ENCODE measurements at regions not wholly inside any gene's neighbourhood (a gene's known extent, or its start where the extent isn't known, plus 50 kb on each side); places are given as distances from the start of the nearest gene placed in this dataset.

GRCh38 chr2:51170273-51170672, 138.3 kb upstream of the NRXN1 start:
- Histone ChIP-seq H3K36me3 (ENCODE audit: control insufficient read depth in 4 of 4, insufficient read depth in 4 of 4, low read length in 3 of 4) (no peaks in the 10 kb centered on the region), H3K4me3 (ENCODE audit: control insufficient read depth in 1 of 7, extremely low read depth in 1 of 7, insufficient read depth in 4 of 7, low read depth in 2 of 7, low read length in 6 of 7) (no peak overlapping the region), H3K27ac (ENCODE audit: insufficient read depth in 1 of 2, low read depth in 1 of 2, low read length in 2 of 2, poor library complexity in 1 of 2, severe bottlenecking in 2 of 2) (no peak overlapping the region), H3K27me3 (replicated peaks in 2 of 5; ENCODE audit: control insufficient read depth in 4 of 5, insufficient read depth in 5 of 5, low read length in 4 of 5) (no peaks in the 10 kb centered on the region), H3K4me1 (ENCODE audit: control extremely low read depth in 1 of 4, control insufficient read depth in 4 of 4, insufficient read depth in 4 of 4, low read length in 3 of 4) (peaks cover 0 to 10% (median 7%) of the 10 kb centered on the region in 4 experiments), H3K9me3 (ENCODE audit: control extremely low read depth in 1 of 5, control insufficient read depth in 4 of 5, insufficient read depth in 2 of 5, low read depth in 1 of 5, low read length in 4 of 5) (no peaks in the 10 kb centered on the region)
- ChIA-PET CTCF (interaction anchor here (0.7 kb wide), 1 partner anchor 435 kb away, joined by 3 read pairs; no protein-coding TSS in a partner anchor), POLR2A (no interaction called here)
- no peak for DNase-seq

- Histone ChIP-seq H3K36me3 (ENCODE audit: control insufficient read depth in 4 of 4, insufficient read depth in 4 of 4, low read length in 3 of 4) (no peaks in the 10 kb centered on the region), H3K27me3 (replicated peaks in 2 of 5; ENCODE audit: control insufficient read depth in 4 of 5, insufficient read depth in 5 of 5, low read length in 4 of 5) (no peaks in the 10 kb centered on the region), H3K4me3 (ENCODE audit: control insufficient read depth in 1 of 7, extremely low read depth in 1 of 7, insufficient read depth in 4 of 7, low read depth in 2 of 7, low read length in 6 of 7) (peak overlapping the region in 1 of 7 experiments; percentile 12), H3K9me3 (ENCODE audit: control extremely low read depth in 1 of 5, control insufficient read depth in 4 of 5, insufficient read depth in 2 of 5, low read depth in 1 of 5, low read length in 4 of 5) (no peaks in the 10 kb centered on the region), H3K4me1 (ENCODE audit: control extremely low read depth in 1 of 4, control insufficient read depth in 4 of 4, insufficient read depth in 4 of 4, low read length in 3 of 4) (peaks cover 0 to 10% (median 7%) of the 10 kb centered on the region in 4 experiments), H3K27ac (ENCODE audit: insufficient read depth in 1 of 2, low read depth in 1 of 2, low read length in 2 of 2, poor library complexity in 1 of 2, severe bottlenecking in 2 of 2) (no peak overlapping the region)
- ChIA-PET POLR2A (no interaction called here), CTCF (no interaction called here)
- DNase-seq: peak in 2 of 3 donors; percentile 44
- WGBS (ENCODE audit: insufficient coverage): 52% methylated on average over 5 of the region's 6 CpGs
Observed at GRCh38 chr2:51165534-51166260, 133.8 kb upstream of the NRXN1 start.

- Histone ChIP-seq H3K4me3 (ENCODE audit: control insufficient read depth in 1 of 7, extremely low read depth in 1 of 7, insufficient read depth in 4 of 7, low read depth in 2 of 7, low read length in 6 of 7) (no peak overlapping the region), H3K9me3 (ENCODE audit: control extremely low read depth in 1 of 5, control insufficient read depth in 4 of 5, insufficient read depth in 2 of 5, low read depth in 1 of 5, low read length in 4 of 5) (no peaks in the 10 kb centered on the region), H3K36me3 (ENCODE audit: control insufficient read depth in 4 of 4, insufficient read depth in 4 of 4, low read length in 3 of 4) (no peaks in the 10 kb centered on the region), H3K4me1 (ENCODE audit: control extremely low read depth in 1 of 4, control insufficient read depth in 4 of 4, insufficient read depth in 4 of 4, low read length in 3 of 4) (peaks cover 0 to 11% (median 4%) of the 10 kb centered on the region in 4 experiments), H3K27me3 (replicated peaks in 2 of 5; ENCODE audit: control insufficient read depth in 4 of 5, insufficient read depth in 5 of 5, low read length in 4 of 5) (no peaks in the 10 kb centered on the region), H3K27ac (ENCODE audit: insufficient read depth in 1 of 2, low read depth in 1 of 2, low read length in 2 of 2, poor library complexity in 1 of 2, severe bottlenecking in 2 of 2) (no peak overlapping the region)
- CTCF ChIA-PET: no interaction called here
- no CpG with 5 or more reads among the region's 1 CpG for WGBS (ENCODE audit: insufficient coverage)
- no peak for DNase-seq
- POLR2A ChIA-PET: no interaction called here
Observed at GRCh38 chr2:51158251-51158650, 126.3 kb upstream of the NRXN1 start.

- no peaks in the 10 kb centered on the region for H3K36me3 ChIP-seq (ENCODE audit: control insufficient read depth in 4 of 4, insufficient read depth in 4 of 4, low read length in 3 of 4)
- no peaks in the 10 kb centered on the region for H3K27me3 ChIP-seq (replicated peaks in 2 of 5; ENCODE audit: control insufficient read depth in 4 of 5, insufficient read depth in 5 of 5, low read length in 4 of 5)
- no peak overlapping the region for H3K4me3 ChIP-seq (ENCODE audit: control insufficient read depth in 1 of 7, extremely low read depth in 1 of 7, insufficient read depth in 4 of 7, low read depth in 2 of 7, low read length in 6 of 7)
- H3K9me3 ChIP-seq (ENCODE audit: control extremely low read depth in 1 of 5, control insufficient read depth in 4 of 5, insufficient read depth in 2 of 5, low read depth in 1 of 5, low read length in 4 of 5): peaks cover 0 to 4% (median 0%) of the 10 kb centered on the region in 5 experiments
- ChIA-PET POLR2A (no interaction called here), CTCF (no interaction called here)
- DNase-seq: no peak
- H3K4me1 ChIP-seq (ENCODE audit: control extremely low read depth in 1 of 4, control insufficient read depth in 4 of 4, insufficient read depth in 4 of 4, low read length in 3 of 4): peaks cover 0 to 15% (median 4%) of the 10 kb centered on the region in 4 experiments
- H3K27ac ChIP-seq (ENCODE audit: insufficient read depth in 1 of 2, low read depth in 1 of 2, low read length in 2 of 2, poor library complexity in 1 of 2, severe bottlenecking in 2 of 2): no peak overlapping the region
Observed at GRCh38 chr2:51153236-51153635, 121.3 kb upstream of the NRXN1 start.

GRCh38 chr2:51151490-51152140, 119.7 kb upstream of the NRXN1 start:
- Histone ChIP-seq H3K9me3 (ENCODE audit: control extremely low read depth in 1 of 5, control insufficient read depth in 4 of 5, insufficient read depth in 2 of 5, low read depth in 1 of 5, low read length in 4 of 5) (peaks cover 0 to 4% (median 0%) of the 10 kb centered on the region in 5 experiments), H3K27ac (ENCODE audit: insufficient read depth in 1 of 2, low read depth in 1 of 2, low read length in 2 of 2, poor library complexity in 1 of 2, severe bottlenecking in 2 of 2) (no peak overlapping the region), H3K4me1 (ENCODE audit: control extremely low read depth in 1 of 4, control insufficient read depth in 4 of 4, insufficient read depth in 4 of 4, low read length in 3 of 4) (peaks cover 0 to 15% (median 4%) of the 10 kb centered on the region in 4 experiments), H3K36me3 (ENCODE audit: control insufficient read depth in 4 of 4, insufficient read depth in 4 of 4, low read length in 3 of 4) (no peaks in the 10 kb centered on the region), H3K4me3 (ENCODE audit: control insufficient read depth in 1 of 7, extremely low read depth in 1 of 7, insufficient read depth in 4 of 7, low read depth in 2 of 7, low read length in 6 of 7) (no peak overlapping the region), H3K27me3 (replicated peaks in 2 of 5; ENCODE audit: control insufficient read depth in 4 of 5, insufficient read depth in 5 of 5, low read length in 4 of 5) (no peaks in the 10 kb centered on the region)
- no peak for DNase-seq
- 98% methylated on average over 17 of the region's 30 CpGs for WGBS (ENCODE audit: insufficient coverage)
- ChIA-PET CTCF (no interaction called here), POLR2A (no interaction called here)

- CTCF ChIA-PET: no interaction called here
- H3K27me3 ChIP-seq (replicated peaks in 2 of 5; ENCODE audit: control insufficient read depth in 4 of 5, insufficient read depth in 5 of 5, low read length in 4 of 5): no peaks in the 10 kb centered on the region
- H3K36me3 ChIP-seq (ENCODE audit: control insufficient read depth in 4 of 4, insufficient read depth in 4 of 4, low read length in 3 of 4): no peaks in the 10 kb centered on the region
- peaks cover 0 to 17% (median 4%) of the 10 kb centered on the region in 4 experiments for H3K4me1 ChIP-seq (ENCODE audit: control extremely low read depth in 1 of 4, control insufficient read depth in 4 of 4, insufficient read depth in 4 of 4, low read length in 3 of 4)
- no CpG with 5 or more reads among the region's 2 CpGs for WGBS (ENCODE audit: insufficient coverage)
- peaks cover 0 to 4% (median 0%) of the 10 kb centered on the region in 5 experiments for H3K9me3 ChIP-seq (ENCODE audit: control extremely low read depth in 1 of 5, control insufficient read depth in 4 of 5, insufficient read depth in 2 of 5, low read depth in 1 of 5, low read length in 4 of 5)
- POLR2A ChIA-PET: no interaction called here
- H3K27ac ChIP-seq (ENCODE audit: insufficient read depth in 1 of 2, low read depth in 1 of 2, low read length in 2 of 2, poor library complexity in 1 of 2, severe bottlenecking in 2 of 2): no peak overlapping the region
- H3K4me3 ChIP-seq (ENCODE audit: control insufficient read depth in 1 of 7, extremely low read depth in 1 of 7, insufficient read depth in 4 of 7, low read depth in 2 of 7, low read length in 6 of 7): no peak overlapping the region
- DNase-seq: no peak
Observed at GRCh38 chr2:51149725-51150124, 117.8 kb upstream of the NRXN1 start.

GRCh38 chr2:51145761-51146160, 113.8 kb upstream of the NRXN1 start:
- POLR2A ChIA-PET: interaction anchor here (0.6 kb wide), 1 partner anchor 125 kb away, joined by 3 read pairs; no protein-coding TSS in a partner anchor
- DNase-seq: peak; percentile 59 to 86 (median 78)
- peak overlapping the region in 1 of 2 experiments; percentile 59 for H3K27ac ChIP-seq (ENCODE audit: insufficient read depth in 1 of 2, low read depth in 1 of 2, low read length in 2 of 2, poor library complexity in 1 of 2, severe bottlenecking in 2 of 2)
- H3K4me3 ChIP-seq (ENCODE audit: control insufficient read depth in 1 of 7, extremely low read depth in 1 of 7, insufficient read depth in 4 of 7, low read depth in 2 of 7, low read length in 6 of 7): no peak overlapping the region
- no peaks in the 10 kb centered on the region for H3K27me3 ChIP-seq (replicated peaks in 2 of 5; ENCODE audit: control insufficient read depth in 4 of 5, insufficient read depth in 5 of 5, low read length in 4 of 5)
- peaks cover 0 to 4% (median 0%) of the 10 kb centered on the region in 5 experiments for H3K9me3 ChIP-seq (ENCODE audit: control extremely low read depth in 1 of 5, control insufficient read depth in 4 of 5, insufficient read depth in 2 of 5, low read depth in 1 of 5, low read length in 4 of 5)
- CTCF ChIA-PET: interaction anchor here (0.6 kb wide), 1 partner anchor 43 kb away, joined by 3 read pairs; no protein-coding TSS in a partner anchor
- peaks cover 0 to 1% (median 0%) of the 10 kb centered on the region in 4 experiments for H3K4me1 ChIP-seq (ENCODE audit: control extremely low read depth in 1 of 4, control insufficient read depth in 4 of 4, insufficient read depth in 4 of 4, low read length in 3 of 4)
- 63% methylated on average over 3 of the region's 6 CpGs for WGBS (ENCODE audit: insufficient coverage)
- no peaks in the 10 kb centered on the region for H3K36me3 ChIP-seq (ENCODE audit: control insufficient read depth in 4 of 4, insufficient read depth in 4 of 4, low read length in 3 of 4)

All from common myeloid progenitor, CD34-positive (primary cell).